ENCODE measurements at regions not wholly inside any gene's neighbourhood (a gene's known extent, or its start where the extent isn't known, plus 50 kb on each side); places are given as distances from the start of the nearest gene placed in this dataset.

DNA sequence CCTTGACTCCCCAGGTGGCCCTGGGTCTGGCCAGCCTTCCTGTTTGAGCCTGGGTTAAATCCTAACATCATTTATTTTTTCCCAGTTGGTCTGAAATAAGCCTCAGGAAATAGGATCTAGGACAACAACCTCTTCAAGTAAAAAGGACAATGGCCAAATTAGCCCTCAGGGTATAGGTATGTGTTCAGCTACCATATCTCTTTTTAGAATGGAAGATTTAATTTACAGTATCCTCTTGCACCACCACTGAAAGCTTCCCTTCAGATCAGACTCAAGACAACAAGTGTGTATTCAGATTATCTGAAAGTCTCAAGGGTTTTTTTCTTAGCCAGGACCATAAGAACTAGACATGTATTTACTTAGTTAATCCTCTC is 61.6 kb upstream of the CXCR4 start:
- Mint-ChIP-seq H3K4me3 (ENCODE audit: unreplicated experiment) (no peak overlapping the region), H3K9me3 (ENCODE audit: unreplicated experiment) (no peaks in the 10 kb centered on the region), H3K4me1 (ENCODE audit: unreplicated experiment) (peaks cover 44% of the 10 kb centered on the region), H3K27me3 (ENCODE audit: unreplicated experiment) (peaks cover 1% of the 10 kb centered on the region), H3K36me3 (ENCODE audit: low read depth, unreplicated experiment) (no peaks in the 10 kb centered on the region), H3K27ac (ENCODE audit: unreplicated experiment) (peak overlapping the region; percentile 61)
- TF ChIP-seq, protein P1, sequence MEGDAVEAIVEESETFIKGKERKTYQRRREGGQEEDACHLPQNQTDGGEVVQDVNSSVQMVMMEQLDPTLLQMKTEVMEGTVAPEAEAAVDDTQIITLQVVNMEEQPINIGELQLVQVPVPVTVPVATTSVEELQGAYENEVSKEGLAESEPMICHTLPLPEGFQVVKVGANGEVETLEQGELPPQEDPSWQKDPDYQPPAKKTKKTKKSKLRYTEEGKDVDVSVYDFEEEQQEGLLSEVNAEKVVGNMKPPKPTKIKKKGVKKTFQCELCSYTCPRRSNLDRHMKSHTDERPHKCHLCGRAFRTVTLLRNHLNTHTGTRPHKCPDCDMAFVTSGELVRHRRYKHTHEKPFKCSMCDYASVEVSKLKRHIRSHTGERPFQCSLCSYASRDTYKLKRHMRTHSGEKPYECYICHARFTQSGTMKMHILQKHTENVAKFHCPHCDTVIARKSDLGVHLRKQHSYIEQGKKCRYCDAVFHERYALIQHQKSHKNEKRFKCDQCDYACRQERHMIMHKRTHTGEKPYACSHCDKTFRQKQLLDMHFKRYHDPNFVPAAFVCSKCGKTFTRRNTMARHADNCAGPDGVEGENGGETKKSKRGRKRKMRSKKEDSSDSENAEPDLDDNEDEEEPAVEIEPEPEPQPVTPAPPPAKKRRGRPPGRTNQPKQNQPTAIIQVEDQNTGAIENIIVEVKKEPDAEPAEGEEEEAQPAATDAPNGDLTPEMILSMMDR (IDR thresholded peaks at IDR 0.05; ENCODE audit: unreplicated experiment) = no peak
- DNase-seq (ENCODE audit: low spot score) = no peak

- H3K9me3 Mint-ChIP-seq (ENCODE audit: unreplicated experiment) = no peaks in the 10 kb centered on the region
- peaks cover 49% of the 10 kb centered on the region for H3K4me1 Mint-ChIP-seq (ENCODE audit: unreplicated experiment)
- H3K27me3 Mint-ChIP-seq (ENCODE audit: unreplicated experiment) = peaks cover 1% of the 10 kb centered on the region
- H3K4me3 Mint-ChIP-seq (ENCODE audit: unreplicated experiment) = no peak overlapping the region
- H3K27ac Mint-ChIP-seq (ENCODE audit: unreplicated experiment) = peak overlapping the region; percentile 61
- no peaks in the 10 kb centered on the region for H3K36me3 Mint-ChIP-seq (ENCODE audit: low read depth, unreplicated experiment)
- no peak for DNase-seq (ENCODE audit: low spot score)
- TF ChIP-seq, protein P1 (IDR thresholded peaks at IDR 0.05; ENCODE audit: unreplicated experiment) = no peak
These were observed 61.1 kb upstream of the CXCR4 start for GRCh38 chr2:136178941-136179601.

DNA sequence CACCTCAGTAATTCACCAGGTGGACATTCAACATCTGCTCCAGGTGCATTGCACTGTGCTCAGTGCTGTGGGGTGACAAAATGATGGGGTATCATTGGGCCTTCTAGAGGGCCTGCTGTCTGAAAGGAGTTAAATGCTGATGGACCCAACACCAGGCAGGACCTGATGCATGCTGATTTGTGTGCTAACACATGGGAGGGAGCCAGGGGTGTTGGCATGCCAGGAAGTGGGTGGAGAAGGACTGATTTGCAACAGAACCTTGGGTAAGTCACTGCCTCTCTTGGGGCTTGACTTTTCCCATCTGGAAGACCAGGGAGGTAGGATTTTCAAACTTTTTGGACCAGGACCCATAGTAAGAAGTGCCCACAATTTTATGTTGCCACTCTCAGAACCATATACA is 57.9 kb upstream of the CXCR4 start:
- Mint-ChIP-seq H3K4me1 (ENCODE audit: unreplicated experiment) (peaks cover 50% of the 10 kb centered on the region), H3K9me3 (ENCODE audit: unreplicated experiment) (no peaks in the 10 kb centered on the region), H3K27ac (ENCODE audit: unreplicated experiment) (no peak overlapping the region), H3K27me3 (ENCODE audit: unreplicated experiment) (no peaks in the 10 kb centered on the region), H3K4me3 (ENCODE audit: unreplicated experiment) (no peak overlapping the region), H3K36me3 (ENCODE audit: low read depth, unreplicated experiment) (no peaks in the 10 kb centered on the region)
- TF ChIP-seq, protein P1 (IDR thresholded peaks at IDR 0.05; ENCODE audit: unreplicated experiment) = no peak
- DNase-seq (ENCODE audit: low spot score) = no peak

GRCh38 chr2:136175466-136175865 is 57.5 kb upstream of the CXCR4 start:
- no peak for DNase-seq (ENCODE audit: low spot score)
- Mint-ChIP-seq H3K9me3 (ENCODE audit: unreplicated experiment) (no peaks in the 10 kb centered on the region), H3K27ac (ENCODE audit: unreplicated experiment) (no peak overlapping the region), H3K36me3 (ENCODE audit: low read depth, unreplicated experiment) (no peaks in the 10 kb centered on the region), H3K4me3 (ENCODE audit: unreplicated experiment) (no peak overlapping the region), H3K27me3 (ENCODE audit: unreplicated experiment) (no peaks in the 10 kb centered on the region), H3K4me1 (ENCODE audit: unreplicated experiment) (peaks cover 50% of the 10 kb centered on the region)
- TF ChIP-seq, protein P1 (IDR thresholded peaks at IDR 0.05; ENCODE audit: unreplicated experiment) = no peak

DNA sequence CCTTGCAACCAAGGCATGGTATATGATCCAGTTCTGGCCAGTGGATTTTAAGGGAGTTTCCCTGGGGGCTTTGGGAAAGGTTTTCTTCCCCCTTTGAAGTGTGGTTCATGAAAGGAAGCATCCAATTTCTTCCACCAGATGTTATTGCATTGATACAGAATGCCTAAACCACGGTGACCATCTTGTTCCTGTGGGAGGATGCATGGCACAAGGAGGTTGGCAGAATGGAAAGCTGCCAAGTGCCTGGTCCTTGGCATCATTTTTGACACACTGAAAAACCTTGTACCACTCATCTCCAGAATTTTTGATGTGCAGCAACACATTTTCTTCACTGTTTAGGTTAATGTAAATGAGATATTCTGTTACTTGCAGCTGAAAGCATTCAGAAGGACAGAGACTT is 55.2 kb upstream of the CXCR4 start:
- Mint-ChIP-seq H3K27me3 (ENCODE audit: unreplicated experiment) (peaks cover 2% of the 10 kb centered on the region), H3K36me3 (ENCODE audit: low read depth, unreplicated experiment) (no peaks in the 10 kb centered on the region), H3K4me3 (ENCODE audit: unreplicated experiment) (no peak overlapping the region), H3K27ac (ENCODE audit: unreplicated experiment) (no peak overlapping the region), H3K4me1 (ENCODE audit: unreplicated experiment) (peaks cover 40% of the 10 kb centered on the region), H3K9me3 (ENCODE audit: unreplicated experiment) (no peaks in the 10 kb centered on the region)
- TF ChIP-seq, protein P1 (IDR thresholded peaks at IDR 0.05; ENCODE audit: unreplicated experiment) = no peak
- DNase-seq (ENCODE audit: low spot score) = no peak

Data from endothelial cell (in vitro differentiated cells).